ENCODE measurements at regions not wholly inside any gene's neighbourhood (a gene's known extent, or its start where the extent isn't known, plus 50 kb on each side); places are given as distances from the start of the nearest gene placed in this dataset.
"Not testable (repeated sequence)": the region's sequence is repeated elsewhere in the genome, so short reads cannot be mapped to it uniquely, and the experiment has no call there.

GRCh38 chr12:40444174-40444573, 219.4 kb downstream of the LRRK2 start:
- Mint-ChIP-seq H3K4me3 (ENCODE audit: unreplicated experiment) (no peak overlapping the region), H3K36me3 (ENCODE audit: unreplicated experiment) (no peaks in the 10 kb centered on the region), H3K9me3 (ENCODE audit: unreplicated experiment) (no peaks in the 10 kb centered on the region), H3K4me1 (ENCODE audit: low read depth, unreplicated experiment) (peaks cover 2% of the 10 kb centered on the region), H3K27ac (ENCODE audit: unreplicated experiment) (no peak overlapping the region), H3K27me3 (ENCODE audit: unreplicated experiment) (no peaks in the 10 kb centered on the region)
- no peak for DNase-seq
- no peak for TF ChIP-seq CTCF (IDR thresholded peaks at IDR 0.05; ENCODE audit: partially characterized antibody, unreplicated experiment)

- no peaks in the 10 kb centered on the region for H3K36me3 Mint-ChIP-seq (ENCODE audit: unreplicated experiment)
- no peak for DNase-seq
- peak; percentile 58 for TF ChIP-seq CTCF (IDR thresholded peaks at IDR 0.05; ENCODE audit: partially characterized antibody, unreplicated experiment)
- H3K27ac Mint-ChIP-seq (ENCODE audit: unreplicated experiment), result no peak overlapping the region
- H3K4me3 Mint-ChIP-seq (ENCODE audit: unreplicated experiment), result no peak overlapping the region
- peaks cover 2% of the 10 kb centered on the region for H3K4me1 Mint-ChIP-seq (ENCODE audit: low read depth, unreplicated experiment)
- no peaks in the 10 kb centered on the region for H3K9me3 Mint-ChIP-seq (ENCODE audit: unreplicated experiment)
- H3K27me3 Mint-ChIP-seq (ENCODE audit: unreplicated experiment), result no peaks in the 10 kb centered on the region
These were observed 221.6 kb downstream of the LRRK2 start for GRCh38 chr12:40446385-40446784.

- not testable (repeated sequence) for H3K4me3 Mint-ChIP-seq (ENCODE audit: unreplicated experiment); H3K36me3 Mint-ChIP-seq (ENCODE audit: unreplicated experiment); H3K27ac Mint-ChIP-seq (ENCODE audit: unreplicated experiment); H3K9me3 Mint-ChIP-seq (ENCODE audit: unreplicated experiment); H3K4me1 Mint-ChIP-seq (ENCODE audit: low read depth, unreplicated experiment); DNase-seq; H3K27me3 Mint-ChIP-seq (ENCODE audit: unreplicated experiment)
These were observed 223.7 kb downstream of the LRRK2 start for GRCh38 chr12:40448523-40448922.

- H3K36me3 Mint-ChIP-seq (ENCODE audit: unreplicated experiment), result no peaks in the 10 kb centered on the region
- H3K27ac Mint-ChIP-seq (ENCODE audit: unreplicated experiment), result no peak overlapping the region
- H3K27me3 Mint-ChIP-seq (ENCODE audit: unreplicated experiment), result no peaks in the 10 kb centered on the region
- TF ChIP-seq CTCF (IDR thresholded peaks at IDR 0.05; ENCODE audit: partially characterized antibody, unreplicated experiment), result no peak
- H3K9me3 Mint-ChIP-seq (ENCODE audit: unreplicated experiment), result no peaks in the 10 kb centered on the region
- no peak overlapping the region for H3K4me3 Mint-ChIP-seq (ENCODE audit: unreplicated experiment)
- DNase-seq, result no peak
- no peaks in the 10 kb centered on the region for H3K4me1 Mint-ChIP-seq (ENCODE audit: low read depth, unreplicated experiment)
These were observed 226.9 kb downstream of the LRRK2 start for GRCh38 chr12:40451661-40452060.

- no peak overlapping the region for H3K4me3 Mint-ChIP-seq (ENCODE audit: unreplicated experiment)
- H3K27me3 Mint-ChIP-seq (ENCODE audit: unreplicated experiment), result no peaks in the 10 kb centered on the region
- no peaks in the 10 kb centered on the region for H3K9me3 Mint-ChIP-seq (ENCODE audit: unreplicated experiment)
- H3K27ac Mint-ChIP-seq (ENCODE audit: unreplicated experiment), result no peak overlapping the region
- no peak for DNase-seq
- H3K4me1 Mint-ChIP-seq (ENCODE audit: low read depth, unreplicated experiment), result no peaks in the 10 kb centered on the region
- no peak for TF ChIP-seq CTCF (IDR thresholded peaks at IDR 0.05; ENCODE audit: partially characterized antibody, unreplicated experiment)
- H3K36me3 Mint-ChIP-seq (ENCODE audit: unreplicated experiment), result no peaks in the 10 kb centered on the region
These were observed 228.1 kb upstream of the CNTN1 start for GRCh38 chr12:40464121-40464520.

- no peaks in the 10 kb centered on the region for H3K27me3 Mint-ChIP-seq (ENCODE audit: unreplicated experiment)
- DNase-seq, result no peak
- peaks cover 8% of the 10 kb centered on the region for H3K4me1 Mint-ChIP-seq (ENCODE audit: low read depth, unreplicated experiment)
- no peak for TF ChIP-seq CTCF (IDR thresholded peaks at IDR 0.05; ENCODE audit: partially characterized antibody, unreplicated experiment)
- no peaks in the 10 kb centered on the region for H3K36me3 Mint-ChIP-seq (ENCODE audit: unreplicated experiment)
- no peaks in the 10 kb centered on the region for H3K9me3 Mint-ChIP-seq (ENCODE audit: unreplicated experiment)
- H3K27ac Mint-ChIP-seq (ENCODE audit: unreplicated experiment), result no peak overlapping the region
- H3K4me3 Mint-ChIP-seq (ENCODE audit: unreplicated experiment), result no peak overlapping the region
These were observed 222.5 kb upstream of the CNTN1 start for GRCh38 chr12:40469736-40470135.

Data from glutamatergic neuron (in vitro differentiated cells).